Activated naive CD8-positive, alpha-beta T cell treated with anti-CD3 and anti-CD28 coated beads for 36 hours (primary cell): ENCODE measurements at regions not wholly inside any gene's neighbourhood (a gene's known extent, or its start where the extent isn't known, plus 50 kb on each side); places are given as distances from the start of the nearest gene placed in this dataset.
"Not testable (repeated sequence)": the region's sequence is repeated elsewhere in the genome, so short reads cannot be mapped to it uniquely, and the experiment has no call there.

Experiments
- DNase-seq: peaks from one replicate; pipeline ENCODE4 v3.0.0; 2021
- H3K27ac Mint-ChIP-seq: one replicate; pipeline ENCODE4 v1.8.0; 2022; ENCODE audit warnings: mild to moderate bottlenecking, moderate library complexity, mixed read lengths
- H3K27me3 Mint-ChIP-seq: one replicate; pipeline ENCODE4 v1.8.0; 2022; ENCODE audit warnings: mild to moderate bottlenecking, mixed read lengths
- H3K36me3 Mint-ChIP-seq: one replicate; pipeline ENCODE4 v1.8.0; 2021; ENCODE audit warnings: mild to moderate bottlenecking, mixed read lengths
- H3K4me1 Mint-ChIP-seq: one replicate; pipeline ENCODE4 v1.8.0; 2021; ENCODE audit warnings: mixed read lengths
- H3K4me3 Mint-ChIP-seq: one replicate; pipeline ENCODE4 v1.8.0; 2022; ENCODE audit warnings: mild to moderate bottlenecking, moderate library complexity, mixed read lengths
- H3K9me3 Mint-ChIP-seq: one replicate; pipeline ENCODE4 v1.8.0; 2022; ENCODE audit warnings: mixed read lengths

DNA sequence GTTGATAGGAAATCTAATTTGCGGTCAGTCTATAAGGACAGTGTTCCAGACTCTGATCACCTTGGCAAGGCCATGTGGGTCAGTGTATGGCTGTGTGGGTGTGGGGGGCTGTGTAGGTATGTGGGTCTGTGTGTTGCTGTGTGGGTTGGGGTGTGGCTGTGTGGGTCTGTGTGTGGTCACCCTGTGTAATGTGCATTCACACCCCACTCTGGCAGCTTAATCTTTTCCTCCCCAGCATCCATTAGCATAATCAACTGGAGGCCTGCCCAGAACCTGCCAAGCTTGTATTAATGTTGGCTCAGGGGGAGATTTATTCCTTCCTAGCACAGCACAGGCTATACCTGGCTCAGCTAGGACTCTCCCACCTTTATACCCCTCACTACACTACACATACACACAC is 203.2 kb downstream of the TUBA3C start:
- DNase-seq: no peak
- H3K27ac Mint-ChIP-seq: no peak overlapping the region
- no peak overlapping the region for H3K4me3 Mint-ChIP-seq
- no peaks in the 10 kb centered on the region for H3K27me3 Mint-ChIP-seq
- H3K36me3 Mint-ChIP-seq: no peaks in the 10 kb centered on the region
- peaks cover 5% of the 10 kb centered on the region for H3K9me3 Mint-ChIP-seq
- H3K4me1 Mint-ChIP-seq: no peaks in the 10 kb centered on the region

DNA sequence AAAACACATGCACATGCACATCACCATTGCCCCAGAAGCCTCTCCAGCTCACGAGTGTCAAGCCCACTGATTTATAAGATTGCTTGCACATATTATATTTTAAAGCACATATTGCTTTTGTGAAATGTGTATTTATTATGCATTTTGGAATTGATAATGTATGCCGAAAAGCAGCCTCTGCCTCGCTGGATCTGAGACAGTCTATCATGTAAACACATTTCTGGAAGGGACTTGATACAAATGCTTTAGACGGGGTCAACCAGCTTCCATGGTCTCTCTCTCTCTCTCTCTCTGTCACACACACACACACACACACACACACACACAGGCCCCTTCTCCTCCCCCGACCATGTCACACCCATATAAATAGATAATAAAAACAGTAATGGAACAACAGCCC is 203.8 kb downstream of the TUBA3C start:
- H3K27me3 Mint-ChIP-seq: no peaks in the 10 kb centered on the region
- no peaks in the 10 kb centered on the region for H3K36me3 Mint-ChIP-seq
- no peak overlapping the region for H3K27ac Mint-ChIP-seq
- no peak for DNase-seq
- H3K4me3 Mint-ChIP-seq: no peak overlapping the region
- H3K4me1 Mint-ChIP-seq: no peaks in the 10 kb centered on the region
- H3K9me3 Mint-ChIP-seq: peaks cover under 1% of the 10 kb centered on the region

DNA sequence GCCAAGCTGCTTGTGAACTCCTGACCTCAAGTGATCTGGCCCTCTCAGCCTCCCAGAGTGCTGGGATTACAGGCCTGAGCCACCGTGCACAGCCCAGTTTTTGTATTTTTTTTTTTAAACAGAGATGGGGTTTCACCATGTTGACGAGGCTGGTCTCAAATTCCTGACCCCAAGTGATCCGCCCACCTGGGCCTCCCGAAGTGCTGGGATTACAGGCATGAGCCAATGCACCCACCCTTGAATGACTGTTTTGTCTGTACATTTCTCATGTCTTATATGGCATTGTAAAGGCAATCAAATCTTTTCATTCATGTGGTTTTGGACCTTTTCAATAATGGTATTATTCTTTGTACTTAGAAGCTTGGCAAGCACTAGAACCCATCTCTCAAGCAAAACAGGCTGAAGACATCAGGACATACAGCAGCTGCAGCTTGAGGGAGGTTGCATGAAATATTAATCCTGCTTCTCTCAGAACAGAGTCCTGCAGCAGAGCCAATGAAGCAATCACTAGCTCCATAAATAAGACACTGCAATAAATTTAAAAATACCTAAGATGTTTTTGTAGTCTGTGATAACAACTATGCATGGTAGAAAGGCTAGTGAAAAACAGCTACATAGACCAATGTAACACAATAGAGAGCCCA is 209.9 kb downstream of the TUBA3C start:
- H3K4me3 Mint-ChIP-seq: no peak overlapping the region
- H3K27me3 Mint-ChIP-seq: no peaks in the 10 kb centered on the region
- no peaks in the 10 kb centered on the region for H3K9me3 Mint-ChIP-seq
- no peak for DNase-seq
- H3K36me3 Mint-ChIP-seq: no peaks in the 10 kb centered on the region
- H3K27ac Mint-ChIP-seq: no peak overlapping the region
- H3K4me1 Mint-ChIP-seq: no peaks in the 10 kb centered on the region

DNA sequence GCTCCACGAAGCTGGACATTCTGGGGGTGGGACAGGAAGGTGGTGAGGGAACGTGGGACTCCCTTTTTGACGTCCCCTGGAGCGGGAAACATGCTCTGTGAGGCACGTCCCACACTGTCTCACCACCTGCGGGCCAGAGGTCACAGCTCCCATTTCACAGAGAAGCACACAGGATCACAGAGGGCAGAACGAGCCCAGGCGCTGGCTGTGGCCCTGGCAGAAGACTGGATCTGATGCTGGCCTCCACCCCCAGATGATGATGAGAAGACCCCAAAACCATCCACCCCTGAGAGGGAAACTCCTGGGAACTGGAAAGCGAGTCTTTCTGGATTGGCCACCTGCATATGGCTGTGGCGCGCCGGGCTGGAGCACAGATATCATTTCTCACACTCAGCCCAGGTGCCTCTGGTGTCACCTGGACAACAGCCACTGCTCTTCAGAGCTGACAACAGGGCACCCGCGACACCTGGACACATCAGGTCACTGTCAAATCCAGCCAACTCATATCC is 216.2 kb downstream of the TUBA3C start:
- Mint-ChIP-seq H3K27me3 (no peaks in the 10 kb centered on the region), H3K9me3 (no peaks in the 10 kb centered on the region), H3K27ac (no peak overlapping the region)

DNA sequence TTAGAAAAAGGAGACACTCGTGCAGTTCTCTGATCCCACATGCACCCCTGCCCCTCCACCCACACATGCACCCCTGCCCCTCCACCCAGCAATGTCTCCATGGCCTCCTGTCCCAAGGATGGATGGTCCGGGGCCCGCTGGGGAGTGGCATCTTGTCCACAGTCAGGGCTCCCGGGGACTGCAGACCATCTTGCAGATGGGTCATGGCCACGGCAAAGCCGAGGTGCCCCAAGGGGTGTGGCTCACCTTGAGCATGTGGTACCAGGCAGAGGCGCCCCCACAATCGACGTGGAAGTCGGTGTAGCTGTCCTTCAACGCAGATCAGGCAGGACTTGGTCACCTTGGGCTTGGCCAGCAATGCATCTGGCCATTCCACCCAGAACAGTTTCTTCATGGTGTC is 216.7 kb downstream of the TUBA3C start:
- no peak overlapping the region for H3K4me3 Mint-ChIP-seq
- H3K27ac Mint-ChIP-seq: no peak overlapping the region
- H3K27me3 Mint-ChIP-seq: no peaks in the 10 kb centered on the region
- no peaks in the 10 kb centered on the region for H3K9me3 Mint-ChIP-seq
- no peaks in the 10 kb centered on the region for H3K4me1 Mint-ChIP-seq
- no peaks in the 10 kb centered on the region for H3K36me3 Mint-ChIP-seq
- no peak for DNase-seq

More for the DNA sequence above, 216.2 kb downstream of the TUBA3C start:
- Mint-ChIP-seq H3K36me3 (no peaks in the 10 kb centered on the region), H3K4me3 (no peak overlapping the region), H3K4me1 (no peaks in the 10 kb centered on the region)
- DNase-seq: no peak

DNA sequence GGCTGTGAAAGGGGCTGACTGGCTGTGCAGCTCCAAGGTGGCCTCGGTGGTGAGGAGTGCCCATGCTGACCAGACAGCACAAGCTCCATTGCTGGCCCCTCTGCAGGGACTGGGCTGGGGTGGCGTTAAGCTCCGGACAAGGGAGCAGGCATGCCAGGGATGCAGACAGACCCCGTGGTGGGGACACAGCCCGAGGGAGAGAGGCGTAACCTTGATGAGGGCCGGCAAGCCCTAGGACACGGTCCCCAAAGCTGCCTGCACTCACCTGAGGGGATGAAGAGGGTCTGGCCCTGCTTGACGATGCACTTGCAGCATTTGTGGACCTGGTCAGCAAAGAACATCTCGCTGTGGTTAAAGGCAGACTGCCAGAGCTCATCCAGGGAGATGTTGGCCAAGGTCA is 217.9 kb downstream of the TUBA3C start:
- not testable (repeated sequence) for H3K4me1 Mint-ChIP-seq

DNA sequence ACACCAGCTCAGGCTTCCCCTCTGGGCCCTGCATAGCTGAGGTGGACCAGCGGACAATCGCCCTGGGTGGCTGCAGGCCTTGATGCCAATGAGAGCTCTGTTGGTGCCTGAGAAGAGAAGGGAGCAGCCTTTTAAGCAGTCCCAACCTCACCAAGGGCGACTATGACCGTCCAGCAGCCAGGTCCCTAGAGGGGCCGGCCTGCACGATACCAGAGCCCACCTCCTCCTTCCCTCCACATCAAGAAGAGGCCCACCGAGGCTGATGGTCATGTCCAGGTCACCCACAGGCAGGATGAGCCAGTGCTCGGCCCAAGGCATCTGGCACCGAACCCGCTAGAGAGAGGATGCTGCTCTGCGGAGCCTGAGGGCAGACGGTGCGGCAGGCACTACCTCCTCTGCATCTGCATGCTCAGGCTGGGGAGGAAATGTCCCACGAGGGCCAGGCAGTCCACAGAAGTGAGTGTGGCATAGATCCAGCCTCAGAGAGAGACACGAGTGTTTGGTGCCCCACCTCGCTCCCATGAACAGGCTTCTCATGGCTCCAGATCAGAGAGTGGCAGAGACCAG is 219.4 kb downstream of the TUBA3C start:
- H3K4me1 Mint-ChIP-seq: no peaks in the 10 kb centered on the region
- no peak overlapping the region for H3K27ac Mint-ChIP-seq
- no peaks in the 10 kb centered on the region for H3K27me3 Mint-ChIP-seq
- no peak for DNase-seq
- no peak overlapping the region for H3K4me3 Mint-ChIP-seq
- H3K9me3 Mint-ChIP-seq: no peaks in the 10 kb centered on the region
- no peaks in the 10 kb centered on the region for H3K36me3 Mint-ChIP-seq

More for the DNA sequence above, 217.9 kb downstream of the TUBA3C start:
- not testable (repeated sequence) for H3K9me3 Mint-ChIP-seq, H3K27ac Mint-ChIP-seq, DNase-seq, H3K36me3 Mint-ChIP-seq, H3K4me3 Mint-ChIP-seq, H3K27me3 Mint-ChIP-seq

DNA sequence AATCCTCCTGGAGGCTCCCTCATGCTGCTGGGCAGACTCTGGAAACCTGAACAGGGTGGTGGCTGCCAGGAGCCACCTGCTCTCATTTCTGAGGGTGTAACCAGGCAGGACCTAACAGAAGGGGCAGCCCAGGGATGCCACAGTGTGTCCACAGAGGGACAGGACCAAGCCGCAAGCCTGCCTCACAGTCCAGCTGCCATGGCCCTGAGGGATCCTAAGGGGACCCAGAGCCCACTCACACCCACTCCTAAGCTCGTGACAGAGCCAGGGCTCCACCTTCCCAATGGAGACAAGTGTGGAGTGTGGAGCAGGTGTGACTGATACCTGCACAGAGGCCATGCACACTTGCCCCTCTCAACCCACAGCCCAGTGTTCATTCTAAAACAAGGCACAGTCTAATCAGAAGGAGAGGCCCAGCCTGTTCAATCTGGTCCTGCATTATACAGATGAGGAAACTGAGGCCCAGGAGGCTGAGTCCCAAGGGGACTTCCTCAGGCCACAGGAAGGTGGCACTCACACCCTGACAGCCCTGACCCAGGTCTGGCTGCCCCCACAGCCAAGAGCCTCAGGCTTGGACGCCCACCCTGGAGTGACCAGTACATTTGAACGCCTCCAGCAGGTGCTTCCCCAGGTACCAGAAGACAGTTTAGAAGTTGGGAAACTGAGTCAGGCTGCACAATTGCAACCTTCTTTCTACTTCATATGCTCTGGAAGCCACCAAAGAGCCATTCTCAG is 220.1 kb downstream of the TUBA3C start:
- Mint-ChIP-seq H3K4me3 (no peak overlapping the region), H3K4me1 (no peaks in the 10 kb centered on the region), H3K27me3 (no peaks in the 10 kb centered on the region), H3K36me3 (no peaks in the 10 kb centered on the region), H3K9me3 (peaks cover 5% of the 10 kb centered on the region), H3K27ac (no peak overlapping the region)
- DNase-seq: no peak

DNA sequence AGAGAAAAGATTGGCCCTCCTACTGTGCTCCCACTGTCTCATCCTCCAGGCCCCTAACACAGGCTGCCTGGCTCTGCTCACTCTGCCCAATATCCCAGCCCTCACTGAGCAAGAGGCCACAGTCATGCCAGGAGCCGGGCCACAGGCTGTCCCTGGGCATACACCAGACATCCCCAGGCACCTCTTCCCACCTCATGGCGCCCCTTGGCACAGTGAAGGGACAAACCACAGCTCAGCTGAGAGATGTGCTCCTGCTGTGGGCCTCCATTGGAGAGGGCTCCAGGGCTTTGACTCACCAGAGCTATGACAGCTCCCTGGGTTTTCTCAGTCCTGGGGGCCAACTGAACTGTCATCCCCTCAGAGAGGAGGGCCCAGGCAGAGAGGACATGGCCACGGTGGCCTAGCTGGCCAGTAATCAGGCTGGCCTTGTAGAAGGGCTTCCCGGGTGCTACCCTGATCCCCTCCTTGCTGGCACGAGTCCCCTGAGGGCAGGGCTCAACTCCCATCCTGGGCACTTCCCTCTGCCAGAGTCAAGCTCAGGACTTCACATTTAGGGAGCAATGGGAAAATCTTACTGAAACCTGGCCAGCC is 220.9 kb downstream of the TUBA3C start:
- no peaks in the 10 kb centered on the region for H3K36me3 Mint-ChIP-seq
- no peak overlapping the region for H3K27ac Mint-ChIP-seq

DNA sequence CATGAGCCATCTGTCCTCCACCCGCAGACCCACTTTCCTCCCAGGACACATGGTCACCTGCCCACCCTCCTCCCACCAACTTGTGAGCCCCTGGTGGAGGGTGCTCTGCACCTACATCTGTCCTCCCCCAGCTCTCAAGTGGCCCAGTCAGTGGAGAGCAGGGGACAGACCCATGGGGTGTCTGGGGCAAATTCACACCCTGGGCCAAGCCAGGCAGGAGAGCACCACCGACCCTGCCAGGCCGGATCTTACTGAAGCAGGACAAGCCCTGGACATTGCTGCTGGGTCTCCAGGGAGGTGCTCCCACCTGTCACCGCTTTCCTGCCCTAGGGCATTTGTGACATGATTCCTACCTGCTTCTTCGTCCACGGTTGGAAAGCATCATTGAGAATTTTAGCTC is 221.6 kb downstream of the TUBA3C start:
- H3K27me3 Mint-ChIP-seq: no peaks in the 10 kb centered on the region
- no peak overlapping the region for H3K27ac Mint-ChIP-seq
- H3K9me3 Mint-ChIP-seq: peaks cover 8% of the 10 kb centered on the region
- no peaks in the 10 kb centered on the region for H3K4me1 Mint-ChIP-seq
- no peaks in the 10 kb centered on the region for H3K36me3 Mint-ChIP-seq
- no peak for DNase-seq
- H3K4me3 Mint-ChIP-seq: no peak overlapping the region

More for the DNA sequence above, 220.9 kb downstream of the TUBA3C start:
- Mint-ChIP-seq H3K27me3 (no peaks in the 10 kb centered on the region), H3K4me1 (no peaks in the 10 kb centered on the region), H3K4me3 (no peak overlapping the region), H3K9me3 (peaks cover 8% of the 10 kb centered on the region)
- DNase-seq: no peak

DNA sequence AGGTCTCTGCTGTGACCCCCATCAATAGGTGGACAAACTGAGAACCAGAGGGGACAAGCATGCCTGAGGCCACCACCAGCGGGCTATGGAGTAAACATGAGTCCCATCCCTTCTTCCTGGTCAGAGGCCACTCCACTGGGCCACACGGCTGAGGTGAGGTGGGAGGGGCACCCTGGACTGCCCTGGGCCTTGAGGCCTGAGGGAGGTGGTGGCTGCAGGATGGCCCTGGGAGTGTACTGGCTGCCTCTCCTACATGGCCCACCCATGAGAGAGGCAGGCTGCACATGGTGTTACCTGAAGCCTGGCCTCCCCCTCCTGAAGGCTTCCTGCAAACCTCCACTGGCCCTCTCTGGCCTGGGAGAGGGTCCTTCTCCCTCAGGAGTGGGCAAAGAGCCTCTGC is 222.4 kb downstream of the TUBA3C start:
- H3K36me3 Mint-ChIP-seq: no peaks in the 10 kb centered on the region
- no peaks in the 10 kb centered on the region for H3K27me3 Mint-ChIP-seq
- DNase-seq: no peak
- H3K27ac Mint-ChIP-seq: no peak overlapping the region
- H3K4me3 Mint-ChIP-seq: no peak overlapping the region
- no peaks in the 10 kb centered on the region for H3K4me1 Mint-ChIP-seq
- peaks cover 8% of the 10 kb centered on the region for H3K9me3 Mint-ChIP-seq

DNA sequence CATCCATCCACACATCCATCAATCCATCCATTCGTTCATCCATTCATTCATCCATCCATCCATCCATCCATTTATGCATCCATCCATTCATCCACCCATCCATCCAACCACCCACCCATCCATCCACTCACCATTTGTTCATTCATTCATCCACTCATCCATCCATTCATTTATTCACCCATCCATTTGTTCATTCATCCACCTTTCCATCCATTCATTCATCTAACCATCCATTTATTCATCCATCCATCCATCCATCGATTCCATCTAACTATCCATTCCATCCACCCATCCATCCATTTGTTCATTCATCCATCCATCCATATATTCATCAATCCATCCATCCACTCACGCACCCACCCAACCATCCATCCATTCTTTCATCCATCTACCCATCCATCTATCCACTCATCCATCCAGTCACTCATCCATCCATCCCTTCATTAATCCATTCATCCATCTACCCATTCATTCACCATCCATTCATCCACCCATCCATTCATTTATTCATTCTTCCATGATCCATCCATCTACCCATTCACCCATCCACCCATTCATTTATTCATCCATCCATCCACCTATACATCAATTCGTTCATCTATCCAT is 225.0 kb downstream of the TUBA3C start:
- DNase-seq: no peak
- Mint-ChIP-seq H3K27me3 (no peaks in the 10 kb centered on the region), H3K9me3 (peaks cover 8% of the 10 kb centered on the region), H3K4me1 (no peaks in the 10 kb centered on the region), H3K27ac (no peak overlapping the region), H3K36me3 (no peaks in the 10 kb centered on the region), H3K4me3 (no peak overlapping the region)

DNA sequence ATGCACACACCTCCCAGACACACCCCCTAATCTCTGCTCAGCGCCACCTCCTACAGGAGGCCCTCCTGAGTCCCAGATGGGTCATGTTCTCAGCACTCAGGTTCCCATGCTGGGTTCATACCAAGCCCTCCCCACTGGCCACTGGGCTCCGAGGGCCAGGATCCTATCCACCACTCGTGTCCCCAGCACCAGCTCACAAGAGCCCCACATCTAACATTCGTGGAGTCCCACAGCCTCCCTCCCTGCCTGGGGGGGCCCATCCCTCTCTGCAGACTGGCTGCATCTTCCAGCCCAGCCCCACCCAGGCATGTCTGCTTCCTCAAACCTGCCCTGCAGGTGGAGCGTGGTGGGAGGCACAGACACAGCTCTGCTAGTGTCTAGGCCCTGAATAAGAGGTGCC is 227.4 kb downstream of the TUBA3C start:
- Mint-ChIP-seq H3K4me3 (no peak overlapping the region), H3K4me1 (no peaks in the 10 kb centered on the region), H3K36me3 (no peaks in the 10 kb centered on the region), H3K9me3 (peaks cover 8% of the 10 kb centered on the region), H3K27me3 (no peaks in the 10 kb centered on the region), H3K27ac (no peak overlapping the region)
- DNase-seq: no peak

DNA sequence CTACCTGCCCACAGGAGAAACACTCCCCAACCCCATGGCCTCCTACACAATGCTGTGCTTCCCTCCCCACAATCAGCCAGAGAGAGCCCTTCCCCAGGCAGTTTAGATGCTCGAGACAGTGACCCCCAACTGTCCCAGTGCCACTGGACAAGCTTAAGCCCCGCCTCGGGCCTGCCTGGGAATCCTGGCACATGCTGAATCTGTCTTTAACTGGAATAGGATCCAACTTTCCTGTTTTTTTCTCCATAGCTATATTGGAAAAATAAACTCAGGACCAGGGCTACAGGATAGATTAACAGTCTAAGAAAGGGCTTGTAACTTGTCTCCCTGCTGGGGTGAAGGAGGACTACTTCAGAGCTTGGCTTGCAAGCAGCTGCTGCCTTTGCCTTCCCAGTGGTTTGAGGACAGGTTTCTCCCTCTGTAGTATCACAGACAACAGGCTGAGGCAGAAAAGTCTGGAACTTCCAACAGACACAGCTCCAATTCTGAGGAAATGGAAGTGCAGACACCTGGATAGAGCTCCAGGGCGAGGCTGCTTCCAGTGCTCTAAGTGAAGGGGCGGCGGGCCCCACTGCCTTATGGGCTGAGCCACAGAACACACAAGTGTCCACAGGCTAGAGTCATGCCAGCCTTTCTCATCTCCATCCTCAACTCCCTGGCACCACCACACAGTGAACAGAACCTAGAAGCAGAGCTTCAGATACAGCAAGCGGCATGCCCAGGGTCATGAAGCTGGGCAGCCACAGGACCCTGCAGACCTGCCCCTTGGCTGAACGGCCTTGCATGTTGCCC is 228.3 kb downstream of the TUBA3C start:
- no peaks in the 10 kb centered on the region for H3K27me3 Mint-ChIP-seq
- H3K4me3 Mint-ChIP-seq: no peak overlapping the region
- H3K4me1 Mint-ChIP-seq: no peaks in the 10 kb centered on the region
- no peak for DNase-seq
- peaks cover 8% of the 10 kb centered on the region for H3K9me3 Mint-ChIP-seq
- H3K36me3 Mint-ChIP-seq: no peaks in the 10 kb centered on the region
- H3K27ac Mint-ChIP-seq: no peak overlapping the region
